Upper lobe of right lung (tissue), 1 donor: ENCODE measurements at regions not wholly inside any gene's neighbourhood (a gene's known extent, or its start where the extent isn't known, plus 50 kb on each side); places are given as distances from the start of the nearest gene placed in this dataset.

ENCODE experiments used
- ATAC-seq: fragments of 200-7000 bp; cut with Tn5 transposase; one replicate; pipeline ENCODE4 v1.9.1; 2020; ENCODE audit warnings: mild to moderate bottlenecking, moderate library complexity
- DNase-seq: peaks from one replicate; pipeline ENCODE4 v3.0.0-alpha.2; 2020
- H3K27ac ChIP-seq: fragments of 200-600 bp; one replicate; pipeline ENCODE4 v1.8.0; 2022
- H3K27me3 ChIP-seq: fragments of 200-600 bp; one replicate; pipeline ENCODE4 v1.8.0; 2022; ENCODE audit warnings: mild to moderate bottlenecking
- H3K36me3 ChIP-seq: fragments of 200-600 bp; one replicate; pipeline ENCODE4 v1.8.0; 2022
- H3K4me1 ChIP-seq: fragments of 200-600 bp; one replicate; pipeline ENCODE4 v1.8.0; 2022
- H3K4me3 ChIP-seq: fragments of 200-600 bp; one replicate; pipeline ENCODE4 v1.8.0; 2022; ENCODE audit warnings: mild to moderate bottlenecking
- H3K9me3 ChIP-seq: fragments of 200-600 bp; one replicate; pipeline ENCODE4 v1.8.0; 2022
- intact Hi-C: fragments of 100-400 bp; cut with DNase I; formaldehyde crosslinking; loops from one replicate; pipeline ENCODE4 v1.11.0; 2022
- TF ChIP-seq, protein P1 (sequence below): fragments of 200-600 bp; IDR thresholded peaks from one replicate; pipeline ENCODE4 v1.8.0; 2022; ENCODE audit warnings: antibody characterized with exemption
- donor health status: DM: no; HTN: yes; CAD: no; lungs with severe emphysema.

DNA sequence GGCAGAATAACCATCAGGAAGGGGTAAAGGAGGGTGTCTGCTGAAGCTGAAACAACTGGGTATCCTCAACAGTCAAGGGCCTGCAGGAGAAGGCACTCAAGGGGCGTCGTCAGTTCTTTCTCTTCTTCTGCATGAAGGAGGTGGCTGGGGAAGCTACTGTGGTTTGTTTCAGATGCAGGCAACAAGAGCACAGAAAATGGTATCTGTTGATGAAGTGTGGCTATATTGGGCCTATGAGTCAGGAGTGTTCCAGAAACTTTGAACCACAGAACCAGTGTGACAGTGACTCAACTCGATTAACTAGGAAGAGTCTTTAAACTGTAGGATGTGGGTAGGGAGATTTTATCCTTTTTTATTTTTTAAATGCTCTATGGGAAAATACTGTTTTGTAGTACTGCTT is 686.3 kb downstream of the FGF9 start:
- no peak for DNase-seq
- Histone ChIP-seq H3K27me3 (no peaks in the 10 kb centered on the region), H3K36me3 (no peaks in the 10 kb centered on the region), H3K4me3 (no peak overlapping the region), H3K9me3 (no peaks in the 10 kb centered on the region), H3K4me1 (no peaks in the 10 kb centered on the region), H3K27ac (no peak overlapping the region)
- intact Hi-C loops, result no loop called here
- no peak for ATAC-seq
- TF ChIP-seq, protein P1, sequence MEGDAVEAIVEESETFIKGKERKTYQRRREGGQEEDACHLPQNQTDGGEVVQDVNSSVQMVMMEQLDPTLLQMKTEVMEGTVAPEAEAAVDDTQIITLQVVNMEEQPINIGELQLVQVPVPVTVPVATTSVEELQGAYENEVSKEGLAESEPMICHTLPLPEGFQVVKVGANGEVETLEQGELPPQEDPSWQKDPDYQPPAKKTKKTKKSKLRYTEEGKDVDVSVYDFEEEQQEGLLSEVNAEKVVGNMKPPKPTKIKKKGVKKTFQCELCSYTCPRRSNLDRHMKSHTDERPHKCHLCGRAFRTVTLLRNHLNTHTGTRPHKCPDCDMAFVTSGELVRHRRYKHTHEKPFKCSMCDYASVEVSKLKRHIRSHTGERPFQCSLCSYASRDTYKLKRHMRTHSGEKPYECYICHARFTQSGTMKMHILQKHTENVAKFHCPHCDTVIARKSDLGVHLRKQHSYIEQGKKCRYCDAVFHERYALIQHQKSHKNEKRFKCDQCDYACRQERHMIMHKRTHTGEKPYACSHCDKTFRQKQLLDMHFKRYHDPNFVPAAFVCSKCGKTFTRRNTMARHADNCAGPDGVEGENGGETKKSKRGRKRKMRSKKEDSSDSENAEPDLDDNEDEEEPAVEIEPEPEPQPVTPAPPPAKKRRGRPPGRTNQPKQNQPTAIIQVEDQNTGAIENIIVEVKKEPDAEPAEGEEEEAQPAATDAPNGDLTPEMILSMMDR, result no peak

DNA sequence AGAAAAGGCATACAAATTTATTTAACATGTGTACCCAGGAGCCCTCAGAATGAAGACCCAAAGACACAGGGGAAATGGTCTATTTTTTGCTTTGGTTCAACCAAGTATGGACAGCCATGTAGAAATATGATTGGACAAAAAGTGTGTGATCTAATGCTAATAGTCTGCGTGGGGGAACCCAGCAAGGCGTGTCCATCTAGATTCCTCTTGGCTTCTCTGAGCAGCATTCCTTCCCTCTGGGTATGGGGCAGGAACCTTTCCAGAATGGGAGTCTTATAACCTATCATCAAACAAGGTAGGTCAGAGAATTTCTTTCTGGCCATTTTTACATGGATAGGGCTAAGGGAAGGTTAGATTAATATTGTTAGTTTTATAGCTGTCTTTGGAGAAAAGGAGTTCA is 698.2 kb downstream of the FGF9 start:
- DNase-seq (no peak), ATAC-seq (no peak)
- Histone ChIP-seq H3K27me3 (no peaks in the 10 kb centered on the region), H3K36me3 (no peaks in the 10 kb centered on the region), H3K4me1 (no peaks in the 10 kb centered on the region), H3K4me3 (no peak overlapping the region), H3K9me3 (no peaks in the 10 kb centered on the region), H3K27ac (no peak overlapping the region)
- intact Hi-C loops, result no loop called here
- TF ChIP-seq, protein P1, result no peak

DNA sequence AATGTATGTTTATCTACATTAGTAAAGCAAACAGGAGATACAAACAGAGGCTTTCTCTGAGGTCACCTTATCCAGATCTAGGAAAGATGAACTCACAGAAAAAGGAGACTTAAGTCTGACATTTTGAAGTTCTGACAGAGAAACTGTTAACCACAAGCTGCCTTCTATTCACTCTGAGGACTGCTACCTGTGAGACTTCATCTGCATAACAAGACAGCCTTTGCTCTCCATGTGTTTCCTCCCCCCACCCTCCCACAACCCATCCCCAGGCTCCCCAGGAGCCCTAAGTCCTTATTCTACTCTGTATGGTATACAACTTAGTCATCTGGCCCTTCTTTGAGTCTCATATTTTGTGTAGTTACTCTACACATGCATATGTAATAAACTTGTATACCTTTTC is 699.0 kb downstream of the FGF9 start:
- H3K4me1 ChIP-seq, result no peaks in the 10 kb centered on the region
- no peaks in the 10 kb centered on the region for H3K36me3 ChIP-seq
- no peak for DNase-seq
- H3K27ac ChIP-seq, result no peak overlapping the region
- TF ChIP-seq, protein P1, result no peak
- H3K9me3 ChIP-seq, result no peaks in the 10 kb centered on the region
- H3K4me3 ChIP-seq, result no peak overlapping the region
- intact Hi-C loops, result no loop called here
- ATAC-seq, result no peak
- no peaks in the 10 kb centered on the region for H3K27me3 ChIP-seq

DNA sequence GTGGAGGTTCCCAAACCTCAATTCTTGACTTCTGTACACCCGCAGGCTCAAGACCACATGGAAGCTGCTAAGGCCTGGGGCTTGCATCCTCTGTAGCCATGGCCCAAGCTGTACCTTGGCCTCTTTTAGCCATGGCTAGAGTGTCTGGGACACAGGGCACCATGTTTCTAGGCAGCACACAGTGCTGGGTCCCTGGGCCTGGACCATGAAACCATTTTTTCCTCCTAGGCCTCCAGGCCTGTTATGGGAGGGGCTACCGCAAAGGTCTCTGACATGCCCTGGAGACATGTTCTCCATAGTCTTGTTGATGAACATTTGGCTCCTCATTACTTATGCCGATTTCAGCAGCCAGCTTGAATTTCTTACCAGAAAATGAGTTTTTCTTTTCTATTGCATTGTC is 701.4 kb downstream of the FGF9 start:
- DNase-seq, result no peak
- no peaks in the 10 kb centered on the region for H3K36me3 ChIP-seq
- no peak for ATAC-seq
- intact Hi-C loops, result no loop called here
- no peaks in the 10 kb centered on the region for H3K4me1 ChIP-seq
- TF ChIP-seq, protein P1, result no peak
- no peak overlapping the region for H3K27ac ChIP-seq
- no peak overlapping the region for H3K4me3 ChIP-seq
- no peaks in the 10 kb centered on the region for H3K9me3 ChIP-seq
- H3K27me3 ChIP-seq, result no peaks in the 10 kb centered on the region

DNA sequence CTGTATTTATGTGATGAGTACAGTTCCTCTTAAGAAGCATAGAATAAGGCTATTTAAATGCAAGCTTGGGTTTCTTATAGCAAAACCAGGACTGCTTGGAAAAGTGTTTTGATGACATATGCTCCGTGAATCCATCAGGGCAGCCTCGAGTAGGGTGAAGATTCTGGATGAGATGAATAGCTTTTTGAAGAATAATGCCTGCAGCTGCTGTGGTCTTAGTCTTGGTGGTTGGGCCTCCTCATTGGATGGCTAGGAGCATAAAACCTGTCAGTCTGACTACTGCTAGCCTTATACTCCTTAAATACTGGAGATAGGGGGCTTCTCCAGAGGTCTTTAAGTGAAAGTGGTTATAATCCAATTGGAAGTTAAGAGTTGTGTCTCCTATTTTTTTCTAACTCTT is 704.3 kb downstream of the FGF9 start:
- no peak for ATAC-seq
- no peak overlapping the region for H3K4me3 ChIP-seq
- TF ChIP-seq, protein P1, result no peak
- no peaks in the 10 kb centered on the region for H3K36me3 ChIP-seq
- intact Hi-C loops, result no loop called here
- no peak overlapping the region for H3K27ac ChIP-seq
- H3K4me1 ChIP-seq, result no peaks in the 10 kb centered on the region
- DNase-seq, result no peak
- no peaks in the 10 kb centered on the region for H3K9me3 ChIP-seq
- no peaks in the 10 kb centered on the region for H3K27me3 ChIP-seq

DNA sequence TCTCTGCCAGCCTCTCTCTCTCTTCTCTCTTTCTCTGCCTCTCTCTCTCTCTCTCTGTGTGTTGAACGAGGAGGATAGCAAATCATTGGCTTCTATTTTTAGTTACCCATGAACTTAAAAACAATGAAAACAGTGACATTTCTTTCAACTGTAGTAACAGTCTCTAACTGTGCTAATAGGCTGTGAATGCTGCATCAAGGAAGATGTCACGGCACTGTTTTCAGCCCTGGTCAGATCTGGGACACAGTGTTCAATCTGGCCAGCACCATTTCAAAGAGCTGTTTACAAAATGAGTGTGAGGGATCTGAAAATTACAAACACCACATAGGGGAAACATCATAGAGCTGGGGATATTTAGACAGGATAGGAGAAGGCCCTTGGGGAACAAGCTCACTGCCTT is 717.0 kb downstream of the FGF9 start:
- ATAC-seq (no peak), DNase-seq (no peak)
- H3K9me3 ChIP-seq, result no peaks in the 10 kb centered on the region
- no peaks in the 10 kb centered on the region for H3K4me1 ChIP-seq
- H3K36me3 ChIP-seq, result no peaks in the 10 kb centered on the region
- H3K27me3 ChIP-seq, result no peaks in the 10 kb centered on the region
- no peak overlapping the region for H3K27ac ChIP-seq
- TF ChIP-seq, protein P1, result no peak
- no peak overlapping the region for H3K4me3 ChIP-seq
- intact Hi-C loops, result no loop called here
